BLaER1 (cell line): ENCODE measurements at regions not wholly inside any gene's neighbourhood (a gene's known extent, or its start where the extent isn't known, plus 50 kb on each side); places are given as distances from the start of the nearest gene placed in this dataset.

Experiments used
- H3K27ac ChIP-seq: shearing (Covaris generic); formaldehyde crosslinking; 2 replicates; pipeline ENCODE4 v1.8.1; 2022
- H3K27me3 ChIP-seq: shearing (Covaris generic); formaldehyde crosslinking; 2 replicates; pipeline ENCODE4 v1.8.1; 2022
- H3K36me3 ChIP-seq: shearing (Covaris generic); formaldehyde crosslinking; 2 replicates; pipeline ENCODE4 v1.8.1; 2022
- H3K4me1 ChIP-seq: shearing (Covaris generic); formaldehyde crosslinking; 2 replicates; pipeline ENCODE4 v1.8.1; 2022
- H3K4me2 ChIP-seq: shearing (Covaris generic); formaldehyde crosslinking; 2 replicates; pipeline ENCODE4 v1.8.1; 2022
- H3K4me3 ChIP-seq: shearing (Covaris generic); formaldehyde crosslinking; 2 replicates; pipeline ENCODE4 v1.8.1; 2022
- H3K9ac ChIP-seq: shearing (Covaris generic); formaldehyde crosslinking; 2 replicates; pipeline ENCODE4 v1.8.1; 2022
- H3K9me3 ChIP-seq: shearing (Covaris generic); formaldehyde crosslinking; 2 replicates; pipeline ENCODE4 v1.8.1; 2022
- H4K20me1 ChIP-seq: shearing (Covaris generic); formaldehyde crosslinking; 2 replicates; pipeline ENCODE4 v1.8.1; 2022
- Cebpa-rat ChIP-seq: shearing (Covaris generic); IDR thresholded peaks from 2 replicates; pipeline ENCODE4 v1.8.1; 2022

DNA sequence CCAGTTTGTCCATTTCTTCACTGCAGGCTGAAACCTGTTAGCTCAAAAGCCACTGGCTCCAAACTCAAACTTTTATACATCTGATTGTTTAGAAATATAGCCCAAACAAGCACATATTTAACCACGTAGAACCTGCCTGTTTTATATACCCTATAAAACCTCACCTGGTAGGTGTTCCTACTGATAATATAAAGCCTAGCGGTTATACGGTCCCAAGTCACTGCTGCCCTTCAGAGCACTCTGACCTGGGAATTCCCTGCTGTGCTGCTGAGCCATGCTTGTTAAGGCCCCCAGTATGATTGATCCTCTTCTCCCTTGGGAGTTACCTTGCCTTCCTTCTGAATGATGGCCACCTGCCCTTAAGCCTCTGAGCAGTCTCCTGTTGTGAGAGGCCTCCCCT lies 432.8 kb upstream of the LCORL start:
- H4K20me1 ChIP-seq: no peaks in the 10 kb centered on the region
- no peak for TF ChIP-seq Cebpa-rat
- H3K4me2 ChIP-seq: no peak overlapping the region
- no peak overlapping the region for H3K27ac ChIP-seq
- no peaks in the 10 kb centered on the region for H3K4me1 ChIP-seq
- H3K9ac ChIP-seq: no peak overlapping the region
- no peaks in the 10 kb centered on the region for H3K9me3 ChIP-seq
- H3K36me3 ChIP-seq: no peaks in the 10 kb centered on the region
- no peak overlapping the region for H3K4me3 ChIP-seq
- H3K27me3 ChIP-seq: no peaks in the 10 kb centered on the region

- Histone ChIP-seq H3K36me3 (no peaks in the 10 kb centered on the region), H3K9me3 (0 out of 2 replicates have a peak, but pooled peaks cover 3% of the 10 kb centered on the region), H3K27me3 (no peaks in the 10 kb centered on the region), H4K20me1 (no peaks in the 10 kb centered on the region), H3K27ac (no peak overlapping the region), H3K4me1 (no peaks in the 10 kb centered on the region), H3K4me3 (no peak overlapping the region), H3K4me2 (no peak overlapping the region), H3K9ac (no peak overlapping the region)
- no peak for TF ChIP-seq Cebpa-rat
These were observed 423.6 kb upstream of the LCORL start for GRCh38 chr4:18445110-18445509.

DNA sequence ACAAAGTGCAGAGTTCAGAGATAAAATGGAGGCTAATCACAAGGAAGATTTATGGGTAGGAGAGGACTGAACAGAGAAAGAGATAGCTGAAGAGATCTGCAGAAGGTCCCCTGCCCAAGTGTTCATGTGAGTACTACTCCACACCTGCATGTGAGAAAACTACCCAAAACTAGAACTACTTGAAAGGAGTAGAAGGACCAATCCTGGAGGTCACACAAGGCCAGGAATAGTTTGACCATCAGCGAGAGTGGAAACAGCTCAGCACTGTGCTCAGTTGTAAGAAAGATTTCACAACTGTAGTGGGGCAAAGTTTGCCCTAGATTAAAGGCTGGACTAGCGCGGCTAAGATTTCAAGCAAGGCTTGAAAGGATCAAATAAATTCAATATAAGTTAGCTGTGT lies 422.7 kb upstream of the LCORL start:
- H3K4me2 ChIP-seq: no peak overlapping the region
- no peaks in the 10 kb centered on the region for H3K4me1 ChIP-seq
- no peak overlapping the region for H3K27ac ChIP-seq
- H3K9ac ChIP-seq: no peak overlapping the region
- no peaks in the 10 kb centered on the region for H3K27me3 ChIP-seq
- no peak for TF ChIP-seq Cebpa-rat
- no peaks in the 10 kb centered on the region for H3K36me3 ChIP-seq
- H3K4me3 ChIP-seq: no peak overlapping the region
- 0 out of 2 replicates have a peak, but pooled peaks cover 3% of the 10 kb centered on the region for H3K9me3 ChIP-seq
- H4K20me1 ChIP-seq: no peaks in the 10 kb centered on the region

DNA sequence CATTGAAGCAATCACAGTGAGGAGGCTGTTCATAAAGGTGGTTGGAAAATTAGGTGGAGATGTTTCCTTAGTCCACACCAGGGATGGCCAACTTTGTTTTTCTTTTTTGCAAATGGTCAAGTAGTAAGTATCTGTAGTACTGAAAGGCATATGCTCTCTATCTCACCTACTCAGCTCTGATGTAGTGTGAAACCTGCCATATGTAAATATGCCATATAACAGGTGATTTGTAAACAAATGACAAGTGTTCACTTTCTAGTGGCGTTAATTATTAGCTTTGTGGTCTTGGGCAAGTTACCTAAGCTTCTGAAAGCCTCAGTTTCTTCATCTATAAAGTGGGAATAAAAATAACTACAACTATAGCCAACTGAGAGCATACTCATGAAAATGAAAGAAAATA lies 421.4 kb upstream of the LCORL start:
- H3K27ac ChIP-seq: no peak overlapping the region
- H3K9me3 ChIP-seq: 0 out of 2 replicates have a peak, but pooled peaks cover 3% of the 10 kb centered on the region
- no peaks in the 10 kb centered on the region for H3K4me1 ChIP-seq
- H4K20me1 ChIP-seq: no peaks in the 10 kb centered on the region
- TF ChIP-seq Cebpa-rat: no peak
- H3K4me2 ChIP-seq: no peak overlapping the region
- H3K36me3 ChIP-seq: no peaks in the 10 kb centered on the region
- no peak overlapping the region for H3K9ac ChIP-seq
- no peak overlapping the region for H3K4me3 ChIP-seq
- H3K27me3 ChIP-seq: no peaks in the 10 kb centered on the region

GRCh38 chr4:18441676-18442075 lies 420.1 kb upstream of the LCORL start:
- Histone ChIP-seq H3K36me3 (no peaks in the 10 kb centered on the region), H3K27ac (no peak overlapping the region), H3K4me1 (no peaks in the 10 kb centered on the region), H3K4me2 (no peak overlapping the region), H3K9ac (no peak overlapping the region), H3K4me3 (no peak overlapping the region), H3K9me3 (0 out of 2 replicates have a peak, but pooled peaks cover 3% of the 10 kb centered on the region), H4K20me1 (no peaks in the 10 kb centered on the region), H3K27me3 (no peaks in the 10 kb centered on the region)
- TF ChIP-seq Cebpa-rat: no peak

GRCh38 chr4:18441203-18441590 lies 419.6 kb upstream of the LCORL start:
- Histone ChIP-seq H3K4me2 (no peak overlapping the region), H3K36me3 (no peaks in the 10 kb centered on the region), H3K9me3 (0 out of 2 replicates have a peak, but pooled peaks cover 3% of the 10 kb centered on the region), H3K4me3 (no peak overlapping the region), H3K27me3 (no peaks in the 10 kb centered on the region), H3K9ac (no peak overlapping the region), H3K4me1 (no peaks in the 10 kb centered on the region), H3K27ac (no peak overlapping the region), H4K20me1 (no peaks in the 10 kb centered on the region)
- TF ChIP-seq Cebpa-rat: no peak

DNA sequence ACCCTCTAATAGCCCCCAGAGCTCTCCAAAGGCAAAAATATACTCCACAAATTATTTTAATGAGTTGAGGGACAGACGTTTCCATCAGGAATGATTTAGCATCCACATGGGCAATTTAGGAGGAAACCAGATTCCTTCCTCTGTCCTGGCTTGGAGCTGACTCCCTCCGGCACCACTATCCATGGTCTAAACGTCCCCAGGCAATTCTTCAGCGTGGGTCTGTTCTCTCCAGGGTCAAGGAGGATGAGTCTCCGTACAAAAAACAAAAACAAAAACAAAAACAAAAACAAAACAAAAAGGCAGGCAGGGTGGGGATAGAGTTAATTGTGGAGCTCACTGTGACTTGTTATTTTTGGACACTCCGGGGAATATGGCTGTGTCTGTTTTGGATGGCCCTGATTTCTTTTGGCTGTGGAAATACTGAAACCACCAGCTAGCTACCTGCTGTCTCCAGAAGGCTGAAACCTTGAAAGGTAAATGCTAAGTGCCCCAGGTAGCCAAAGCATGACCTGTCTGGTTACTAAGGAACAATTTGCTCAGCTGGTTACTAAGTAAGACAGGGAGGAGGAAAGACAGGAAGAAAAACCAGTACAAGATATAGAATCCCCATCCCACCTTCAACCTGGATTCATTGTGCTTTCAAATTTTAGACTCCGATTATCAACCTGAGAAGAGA lies 419.1 kb upstream of the LCORL start:
- Histone ChIP-seq H3K4me2 (no peak overlapping the region), H3K9me3 (0 out of 2 replicates have a peak, but pooled peaks cover 3% of the 10 kb centered on the region), H3K36me3 (no peaks in the 10 kb centered on the region), H3K4me1 (no peaks in the 10 kb centered on the region), H3K27ac (no peak overlapping the region), H3K4me3 (no peak overlapping the region), H3K9ac (no peak overlapping the region), H4K20me1 (no peaks in the 10 kb centered on the region), H3K27me3 (no peaks in the 10 kb centered on the region)
- no peak for TF ChIP-seq Cebpa-rat

GRCh38 chr4:18439311-18439710 lies 417.8 kb upstream of the LCORL start:
- H3K36me3 ChIP-seq: no peaks in the 10 kb centered on the region

DNA sequence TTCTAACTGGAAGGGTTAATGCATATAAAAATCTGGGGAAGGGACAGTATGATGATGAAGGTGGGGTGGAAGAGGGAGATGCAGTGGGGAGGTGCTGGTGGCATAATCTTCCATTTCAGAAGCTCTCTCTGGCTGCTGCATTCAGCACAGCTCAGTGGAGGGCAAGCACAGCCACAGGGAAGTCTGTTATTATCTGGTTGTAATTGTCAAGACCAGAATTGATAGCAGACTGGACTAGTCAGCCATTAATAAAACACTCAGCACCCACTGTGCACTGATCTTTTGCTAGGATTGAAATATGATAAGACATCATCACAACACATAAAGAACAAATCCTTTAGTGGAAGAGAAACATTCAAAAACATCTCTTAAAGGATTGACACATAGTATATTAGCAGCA lies 414.2 kb upstream of the LCORL start:
- Histone ChIP-seq H3K4me1 (no peaks in the 10 kb centered on the region), H3K9ac (no peak overlapping the region), H3K36me3 (no peaks in the 10 kb centered on the region), H3K27me3 (no peaks in the 10 kb centered on the region), H3K4me2 (no peak overlapping the region), H4K20me1 (no peaks in the 10 kb centered on the region), H3K9me3 (no peaks in the 10 kb centered on the region), H3K27ac (no peak overlapping the region), H3K4me3 (no peak overlapping the region)
- TF ChIP-seq Cebpa-rat: no peak

More at GRCh38 chr4:18439311-18439710, 417.8 kb upstream of the LCORL start:
- no peaks in the 10 kb centered on the region for H3K9me3 ChIP-seq
- H3K4me2 ChIP-seq: no peak overlapping the region
- no peak overlapping the region for H3K4me3 ChIP-seq
- no peaks in the 10 kb centered on the region for H4K20me1 ChIP-seq
- no peak overlapping the region for H3K27ac ChIP-seq
- no peaks in the 10 kb centered on the region for H3K4me1 ChIP-seq
- no peak for TF ChIP-seq Cebpa-rat
- H3K27me3 ChIP-seq: no peaks in the 10 kb centered on the region
- no peak overlapping the region for H3K9ac ChIP-seq

DNA sequence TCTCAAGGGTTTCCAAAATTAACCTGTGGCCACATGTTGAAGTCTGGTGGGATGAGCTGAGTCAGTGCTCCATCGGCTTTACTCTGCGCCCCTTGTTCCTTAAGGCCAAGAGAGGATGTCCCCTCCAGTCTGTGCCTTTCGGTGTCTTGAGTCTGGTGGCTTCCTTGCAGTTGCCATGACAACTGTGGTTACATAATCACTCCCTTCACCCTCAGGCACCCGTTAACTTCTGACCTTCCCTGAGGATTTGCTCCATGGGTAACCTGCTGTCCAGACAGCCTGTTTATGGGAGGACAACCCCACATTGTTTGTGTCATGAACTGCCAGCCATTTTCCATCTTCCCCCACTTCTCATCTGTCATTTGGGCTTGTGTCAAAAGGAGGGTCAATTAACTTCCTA lies 401.1 kb upstream of the LCORL start:
- no peak for TF ChIP-seq Cebpa-rat
- no peak overlapping the region for H3K4me2 ChIP-seq
- H3K9ac ChIP-seq: no peak overlapping the region
- H3K4me1 ChIP-seq: no peaks in the 10 kb centered on the region
- H3K27ac ChIP-seq: no peak overlapping the region
- no peaks in the 10 kb centered on the region for H4K20me1 ChIP-seq
- no peak overlapping the region for H3K4me3 ChIP-seq
- H3K36me3 ChIP-seq: no peaks in the 10 kb centered on the region
- no peaks in the 10 kb centered on the region for H3K27me3 ChIP-seq
- H3K9me3 ChIP-seq: peaks cover 7% of the 10 kb centered on the region; the same call in 1 of the 2 replicates
